Ovary (tissue), 3 donors: ENCODE measurements at regions not wholly inside any gene's neighbourhood (a gene's known extent, or its start where the extent isn't known, plus 50 kb on each side); places are given as distances from the start of the nearest gene placed in this dataset.

Experiments used
- POLR2A ChIP-seq: fragments of 450-650 bp; IDR thresholded peaks from one replicate; pipeline ENCODE4 v1.6.1; 2017; ENCODE audit warnings: antibody characterized with exemption, mild to moderate bottlenecking, moderate library complexity
- TF ChIP-seq, protein P1 (sequence below), 3 donors: fragments of 450-650 bp in 2 of 3; fragments of 200-600 bp in 1 of 3; IDR thresholded peaks; one replicate each; pipeline versions ENCODE4 v1.5.1 to v1.8.0; 2016 to 2022; ENCODE audit warnings: antibody characterized with exemption in 3 of 3, mild to moderate bottlenecking in 1 of 3
- donor health status: DM: no; HTN: no; CAD: no.

- TF ChIP-seq POLR2A, result no peak
- TF ChIP-seq, protein P1, sequence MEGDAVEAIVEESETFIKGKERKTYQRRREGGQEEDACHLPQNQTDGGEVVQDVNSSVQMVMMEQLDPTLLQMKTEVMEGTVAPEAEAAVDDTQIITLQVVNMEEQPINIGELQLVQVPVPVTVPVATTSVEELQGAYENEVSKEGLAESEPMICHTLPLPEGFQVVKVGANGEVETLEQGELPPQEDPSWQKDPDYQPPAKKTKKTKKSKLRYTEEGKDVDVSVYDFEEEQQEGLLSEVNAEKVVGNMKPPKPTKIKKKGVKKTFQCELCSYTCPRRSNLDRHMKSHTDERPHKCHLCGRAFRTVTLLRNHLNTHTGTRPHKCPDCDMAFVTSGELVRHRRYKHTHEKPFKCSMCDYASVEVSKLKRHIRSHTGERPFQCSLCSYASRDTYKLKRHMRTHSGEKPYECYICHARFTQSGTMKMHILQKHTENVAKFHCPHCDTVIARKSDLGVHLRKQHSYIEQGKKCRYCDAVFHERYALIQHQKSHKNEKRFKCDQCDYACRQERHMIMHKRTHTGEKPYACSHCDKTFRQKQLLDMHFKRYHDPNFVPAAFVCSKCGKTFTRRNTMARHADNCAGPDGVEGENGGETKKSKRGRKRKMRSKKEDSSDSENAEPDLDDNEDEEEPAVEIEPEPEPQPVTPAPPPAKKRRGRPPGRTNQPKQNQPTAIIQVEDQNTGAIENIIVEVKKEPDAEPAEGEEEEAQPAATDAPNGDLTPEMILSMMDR (IDR thresholded peaks at IDR 0.05), result no peak
These were observed 554.8 kb upstream of the SGCD start for GRCh38 chr5:155772009-155772662.
